HG02623 (cell line): ENCODE measurements at regions not wholly inside any gene's neighbourhood (a gene's known extent, or its start where the extent isn't known, plus 50 kb on each side); places are given as distances from the start of the nearest gene placed in this dataset.

Source experiments
- ATAC-seq: cut with Tn5 transposase; IDR thresholded peaks from one replicate; pipeline ENCODE4 v1.9.1; 2021; ENCODE audit warnings: moderate library complexity; ENCODE audit not compliant: unreplicated experiment

- no peak for ATAC-seq
Observed at GRCh38 chr13:39100996-39101738, 62.9 kb downstream of the NHLRC3 start.

- no peak for ATAC-seq
Observed at GRCh38 chr13:39102981-39103490, 64.8 kb downstream of the NHLRC3 start.

- ATAC-seq: no peak
Observed at GRCh38 chr13:39105110-39105509, 66.9 kb downstream of the NHLRC3 start.

GRCh38 chr13:39106216-39107005, 68.2 kb downstream of the NHLRC3 start:
- no peak for ATAC-seq

GRCh38 chr13:39107561-39107960, 69.3 kb downstream of the NHLRC3 start:
- ATAC-seq: no peak

- ATAC-seq: no peak
Observed at GRCh38 chr13:39108783-39109182, 70.5 kb downstream of the NHLRC3 start.

- no peak for ATAC-seq
Observed at GRCh38 chr13:39110518-39111097, 72.4 kb downstream of the NHLRC3 start.

GRCh38 chr13:39111145-39111544, 72.9 kb downstream of the NHLRC3 start:
- ATAC-seq: no peak

- no peak for ATAC-seq
Observed at GRCh38 chr13:39119422-39119821, 81.2 kb downstream of the NHLRC3 start.

GRCh38 chr13:39123578-39123977, 85.3 kb downstream of the NHLRC3 start:
- ATAC-seq: no peak

GRCh38 chr13:39129213-39129612, 91.0 kb downstream of the NHLRC3 start:
- ATAC-seq: no peak

GRCh38 chr13:39130301-39130700, 92.0 kb downstream of the NHLRC3 start:
- ATAC-seq: no peak

GRCh38 chr13:39132286-39133230, 94.3 kb downstream of the NHLRC3 start:
- ATAC-seq: no peak

GRCh38 chr13:39133781-39134180, 95.5 kb downstream of the NHLRC3 start:
- no peak for ATAC-seq

- no peak for ATAC-seq
Observed at GRCh38 chr13:39134574-39134973, 96.3 kb downstream of the NHLRC3 start.

GRCh38 chr13:39144391-39144790, 106.1 kb downstream of the NHLRC3 start:
- ATAC-seq: no peak

GRCh38 chr13:39144941-39145533, 106.8 kb downstream of the NHLRC3 start:
- peak; percentile 71 for ATAC-seq

GRCh38 chr13:39148513-39148961, 110.3 kb downstream of the NHLRC3 start:
- ATAC-seq: no peak

GRCh38 chr13:39149896-39150295, 111.6 kb downstream of the NHLRC3 start:
- ATAC-seq: no peak

- no peak for ATAC-seq
Observed at GRCh38 chr13:39154041-39154440, 115.8 kb downstream of the NHLRC3 start.
